Uterus (tissue), 2 donors: ENCODE measurements at regions not wholly inside any gene's neighbourhood (a gene's known extent, or its start where the extent isn't known, plus 50 kb on each side); places are given as distances from the start of the nearest gene placed in this dataset.

ENCODE experiments used
- CTCF ChIP-seq, 4 experiments: fragments of 200-600 bp in 2 of 4; fragments of 450-650 bp in 2 of 4; sonication (generic) in 2 of 4; IDR thresholded peaks; one replicate each; pipeline ENCODE4 v1.5.1; 2016 to 2019; ENCODE audit warnings: antibody characterized with exemption in 4 of 4, mild to moderate bottlenecking in 2 of 4, moderate library complexity in 1 of 4
- POLR2A ChIP-seq, 2 donors: fragments of 450-650 bp; IDR thresholded peaks; one replicate each; pipeline ENCODE4 v1.6.1; 2016; ENCODE audit warnings: antibody characterized with exemption in 2 of 2, mild to moderate bottlenecking in 1 of 2, moderate library complexity in 1 of 2

GRCh38 chr2:226122041-226122440, 677.6 kb downstream of the IRS1 start:
- TF ChIP-seq POLR2A (IDR thresholded peaks at IDR 0.05) (no peak), CTCF (IDR thresholded peaks at IDR 0.05) (no peak)
